Loucy (cell line): ENCODE measurements at regions not wholly inside any gene's neighbourhood (a gene's known extent, or its start where the extent isn't known, plus 50 kb on each side); places are given as distances from the start of the nearest gene placed in this dataset.

Source experiments
- H2AFZ ChIP-seq: fragments of 200-600 bp; sonication (generic); 2 replicates; pipeline ENCODE4 v1.6.0; 2016; ENCODE audit warnings: antibody characterized with exemption, mild to moderate bottlenecking, low read length, moderate library complexity
- H3F3A ChIP-seq: fragments of 200-600 bp; 2 replicates; pipeline ENCODE4 v1.6.0; 2016; ENCODE audit warnings: antibody characterized with exemption, low read depth, mild to moderate bottlenecking
- H3K27me3 ChIP-seq: fragments of 200-600 bp; sonication (generic); 2 replicates; pipeline ENCODE4 v1.6.1; 2014; ENCODE audit warnings: low read length, mild to moderate bottlenecking; ENCODE audit not compliant: insufficient read depth, poor library complexity, severe bottlenecking
- H3K36me3 ChIP-seq: fragments of 200-600 bp; sonication (generic); 2 replicates; pipeline ENCODE4 v1.6.1; 2016; ENCODE audit warnings: low read length; ENCODE audit not compliant: insufficient read depth
- H3K4me1 ChIP-seq: fragments of 200-600 bp; sonication (generic); 2 replicates; pipeline ENCODE4 v1.5.1; 2014; ENCODE audit warnings: low read length, mild to moderate bottlenecking; ENCODE audit not compliant: insufficient read depth, poor library complexity, severe bottlenecking
- H3K4me2 ChIP-seq: fragments of 200-600 bp; sonication (generic); 2 replicates; pipeline ENCODE4 v1.6.0; 2014; ENCODE audit warnings: antibody characterized with exemption, low read length, low read depth, mild to moderate bottlenecking; ENCODE audit not compliant: poor library complexity, severe bottlenecking
- H3K4me3 ChIP-seq: fragments of 200-600 bp; sonication (generic); 2 replicates; pipeline ENCODE4 v1.5.1; 2014; ENCODE audit warnings: low read length, mild to moderate bottlenecking, mixed read lengths; ENCODE audit not compliant: poor library complexity, severe bottlenecking
- H3K79me2 ChIP-seq: fragments of 200-600 bp; sonication (generic); 2 replicates; pipeline ENCODE4 v1.6.1; 2014; ENCODE audit warnings: low read length; ENCODE audit not compliant: insufficient read depth
- H3K9ac ChIP-seq: fragments of 200-600 bp; sonication (generic); 2 replicates; pipeline ENCODE4 v1.6.0; 2014; ENCODE audit warnings: mild to moderate bottlenecking, low read depth, low read length, moderate library complexity; ENCODE audit not compliant: poor library complexity, severe bottlenecking
- H3K9me2 ChIP-seq: fragments of 200-600 bp; sonication (generic); replicated peaks from 2 replicates; pipeline ENCODE4 v1.6.1; 2016; ENCODE audit warnings: low read depth, low read length, mixed read lengths
- H3K9me3 ChIP-seq: fragments of 200-600 bp; sonication (generic); 2 replicates; pipeline ENCODE4 v1.6.1; 2014; ENCODE audit warnings: mild to moderate bottlenecking, antibody characterized with exemption, low read length, low read depth; ENCODE audit not compliant: insufficient read depth
- H4K20me1 ChIP-seq: fragments of 200-600 bp; sonication (generic); 2 replicates; pipeline ENCODE4 v1.6.0; 2014; ENCODE audit warnings: antibody characterized with exemption, low read length, mild to moderate bottlenecking; ENCODE audit not compliant: insufficient read depth, poor library complexity, severe bottlenecking
- EZH2phosphoT487 ChIP-seq: fragments of 200-600 bp; IDR thresholded peaks from 2 replicates; pipeline ENCODE4 v1.6.1; 2018; ENCODE audit warnings: antibody characterized with exemption, mild to moderate bottlenecking, moderate library complexity, borderline replicate concordance
- TF ChIP-seq, protein P1 (sequence below): fragments of 200-600 bp; sonication (generic); conservative IDR thresholded peaks from 2 replicates; pipeline ENCODE4 v1.5.1; 2014; ENCODE audit warnings: mild to moderate bottlenecking, antibody characterized with exemption, low read length

DNA sequence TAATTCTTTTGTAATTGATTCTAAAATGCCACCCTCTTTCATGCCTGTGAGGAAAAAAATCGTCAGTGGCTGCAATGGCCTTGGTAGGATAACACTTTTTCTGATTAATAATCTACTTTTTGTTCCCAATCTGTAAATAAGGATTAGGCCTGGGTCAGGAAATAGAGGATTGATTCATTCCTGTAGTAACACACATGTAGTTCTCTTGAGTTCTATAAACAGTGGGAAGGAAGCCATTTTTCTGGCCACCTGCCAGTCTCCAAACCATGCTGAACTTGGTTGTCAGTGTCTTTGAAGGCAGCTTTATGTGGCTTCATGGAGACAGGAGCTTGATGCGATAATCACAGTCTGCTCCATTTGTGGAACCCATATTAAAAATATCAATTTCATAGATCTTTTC lies 169.3 kb upstream of the NFE2L3 start:
- H3K4me2 ChIP-seq = no peak overlapping the region
- H3K9me3 ChIP-seq = no peaks in the 10 kb centered on the region
- TF ChIP-seq, protein P1, sequence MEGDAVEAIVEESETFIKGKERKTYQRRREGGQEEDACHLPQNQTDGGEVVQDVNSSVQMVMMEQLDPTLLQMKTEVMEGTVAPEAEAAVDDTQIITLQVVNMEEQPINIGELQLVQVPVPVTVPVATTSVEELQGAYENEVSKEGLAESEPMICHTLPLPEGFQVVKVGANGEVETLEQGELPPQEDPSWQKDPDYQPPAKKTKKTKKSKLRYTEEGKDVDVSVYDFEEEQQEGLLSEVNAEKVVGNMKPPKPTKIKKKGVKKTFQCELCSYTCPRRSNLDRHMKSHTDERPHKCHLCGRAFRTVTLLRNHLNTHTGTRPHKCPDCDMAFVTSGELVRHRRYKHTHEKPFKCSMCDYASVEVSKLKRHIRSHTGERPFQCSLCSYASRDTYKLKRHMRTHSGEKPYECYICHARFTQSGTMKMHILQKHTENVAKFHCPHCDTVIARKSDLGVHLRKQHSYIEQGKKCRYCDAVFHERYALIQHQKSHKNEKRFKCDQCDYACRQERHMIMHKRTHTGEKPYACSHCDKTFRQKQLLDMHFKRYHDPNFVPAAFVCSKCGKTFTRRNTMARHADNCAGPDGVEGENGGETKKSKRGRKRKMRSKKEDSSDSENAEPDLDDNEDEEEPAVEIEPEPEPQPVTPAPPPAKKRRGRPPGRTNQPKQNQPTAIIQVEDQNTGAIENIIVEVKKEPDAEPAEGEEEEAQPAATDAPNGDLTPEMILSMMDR = no peak
- TF ChIP-seq EZH2phosphoT487 = no peak
- no peaks in the 10 kb centered on the region for H3K4me1 ChIP-seq
- H3K4me3 ChIP-seq = no peak overlapping the region
- H3F3A ChIP-seq = no peaks in the 10 kb centered on the region
- no peaks in the 10 kb centered on the region for H3K79me2 ChIP-seq
- no peaks in the 10 kb centered on the region for H3K27me3 ChIP-seq
- no peak overlapping the region for H2AFZ ChIP-seq
- no peaks in the 10 kb centered on the region for H4K20me1 ChIP-seq
- no peaks in the 10 kb centered on the region for H3K9me2 ChIP-seq
- H3K9ac ChIP-seq = no peak overlapping the region
- no peaks in the 10 kb centered on the region for H3K36me3 ChIP-seq

DNA sequence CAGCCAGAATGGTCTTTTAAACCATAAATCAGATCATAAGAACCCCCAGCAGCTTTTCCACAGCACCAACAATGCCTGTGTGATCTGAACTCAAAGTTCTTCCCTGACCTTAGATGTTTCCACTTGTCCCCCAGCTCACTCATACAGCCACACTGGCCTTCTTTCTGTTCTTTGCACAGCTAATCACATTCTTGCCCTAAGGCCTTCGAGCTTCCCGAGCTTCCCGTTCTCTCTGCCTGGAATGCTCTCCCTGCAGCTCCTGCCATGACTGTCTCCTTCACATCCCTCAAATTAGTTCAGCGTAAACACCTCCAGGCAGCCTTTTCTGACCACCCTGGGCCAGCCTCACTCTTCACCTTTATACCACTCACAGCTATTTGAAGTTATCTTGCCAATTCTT lies 166.8 kb upstream of the NFE2L3 start:
- H3K4me1 ChIP-seq = no peaks in the 10 kb centered on the region
- no peak overlapping the region for H3K4me2 ChIP-seq
- H3K9me3 ChIP-seq = no peaks in the 10 kb centered on the region
- no peak overlapping the region for H3K9ac ChIP-seq
- H3F3A ChIP-seq = no peaks in the 10 kb centered on the region
- H4K20me1 ChIP-seq = no peaks in the 10 kb centered on the region
- no peak overlapping the region for H2AFZ ChIP-seq
- no peaks in the 10 kb centered on the region for H3K79me2 ChIP-seq
- no peaks in the 10 kb centered on the region for H3K9me2 ChIP-seq
- H3K27me3 ChIP-seq = no peaks in the 10 kb centered on the region
- TF ChIP-seq, protein P1 = no peak
- no peak for TF ChIP-seq EZH2phosphoT487
- no peaks in the 10 kb centered on the region for H3K36me3 ChIP-seq
- no peak overlapping the region for H3K4me3 ChIP-seq

DNA sequence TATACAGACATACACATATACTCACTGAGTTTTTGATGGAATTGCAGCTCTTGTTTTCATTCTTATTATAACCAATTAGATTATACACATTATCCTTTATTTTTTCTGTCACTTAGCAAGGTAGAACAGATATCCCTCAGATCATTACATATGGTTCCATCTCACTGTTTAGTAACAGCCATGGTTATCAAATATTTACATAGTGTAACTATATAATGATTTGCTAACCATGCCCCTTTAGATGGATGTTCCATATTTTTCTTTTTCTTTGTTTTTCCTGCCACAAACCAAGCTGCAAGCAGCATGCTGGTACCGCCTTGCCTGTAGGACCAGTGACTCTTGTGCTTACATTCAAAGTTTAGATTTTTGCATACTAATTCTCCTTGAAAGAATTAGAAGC lies 163.4 kb upstream of the NFE2L3 start:
- H2AFZ ChIP-seq = no peak overlapping the region
- H3K9ac ChIP-seq = no peak overlapping the region
- no peak overlapping the region for H3K4me3 ChIP-seq
- H3K9me3 ChIP-seq = no peaks in the 10 kb centered on the region
- no peaks in the 10 kb centered on the region for H3K9me2 ChIP-seq
- no peaks in the 10 kb centered on the region for H3K27me3 ChIP-seq
- H3F3A ChIP-seq = no peaks in the 10 kb centered on the region
- no peaks in the 10 kb centered on the region for H3K4me1 ChIP-seq
- H4K20me1 ChIP-seq = no peaks in the 10 kb centered on the region
- TF ChIP-seq, protein P1 = no peak
- TF ChIP-seq EZH2phosphoT487 = no peak
- no peak overlapping the region for H3K4me2 ChIP-seq
- H3K36me3 ChIP-seq = no peaks in the 10 kb centered on the region
- H3K79me2 ChIP-seq = no peaks in the 10 kb centered on the region
